H9 (cell line): ENCODE measurements at regions not wholly inside any gene's neighbourhood (a gene's known extent, or its start where the extent isn't known, plus 50 kb on each side); places are given as distances from the start of the nearest gene placed in this dataset.

Source experiments
- DNase-seq: peaks from one replicate; pipeline ENCODE4 v3.0.0-alpha.2; 2017
- H2AFZ ChIP-seq: one replicate; pipeline ENCODE4 v1.6.1; 2013; ENCODE audit warnings: mild to moderate bottlenecking, low read length, control low read depth, moderate library complexity
- H2AK5ac ChIP-seq: 2 replicates; pipeline ENCODE4 v1.6.1; 2013; ENCODE audit warnings: low read length, control low read depth, mixed read lengths; ENCODE audit not compliant: insufficient read length
- H2BK120ac ChIP-seq: one replicate; pipeline ENCODE4 v1.6.1; 2013; ENCODE audit warnings: low read depth, mild to moderate bottlenecking, low read length, control low read depth, inconsistent platforms; ENCODE audit not compliant: poor library complexity, severe bottlenecking
- H2BK12ac ChIP-seq: 2 replicates; pipeline ENCODE4 v1.6.1; 2013; ENCODE audit warnings: low read length, control low read depth, mixed read lengths, low read depth; ENCODE audit not compliant: insufficient read length
- H2BK15ac ChIP-seq: 2 replicates; pipeline ENCODE4 v1.6.1; 2013; ENCODE audit warnings: low read depth, low read length, control low read depth
- H2BK20ac ChIP-seq: one replicate; pipeline ENCODE4 v1.6.1; 2013; ENCODE audit warnings: low read depth, mild to moderate bottlenecking, low read length, control low read depth, inconsistent platforms; ENCODE audit not compliant: poor library complexity, severe bottlenecking
- H2BK5ac ChIP-seq: 2 replicates; pipeline ENCODE4 v1.6.1; 2013; ENCODE audit warnings: low read length, control low read depth, mixed read lengths; ENCODE audit not compliant: insufficient read length
- H3K14ac ChIP-seq: 2 replicates; pipeline ENCODE4 v1.6.1; 2013; ENCODE audit warnings: low read length, control low read depth; ENCODE audit not compliant: insufficient read depth
- H3K18ac ChIP-seq: 2 replicates; pipeline ENCODE4 v1.6.1; 2013; ENCODE audit warnings: low read depth, mild to moderate bottlenecking, mixed read lengths, low read length, control low read depth; ENCODE audit not compliant: insufficient read length
- H3K23ac ChIP-seq: 2 replicates; pipeline ENCODE4 v1.6.1; 2013; ENCODE audit warnings: low read length, control low read depth, mixed read lengths, low read depth; ENCODE audit not compliant: insufficient read length
- H3K23me2 ChIP-seq: 2 replicates; pipeline ENCODE4 v1.6.1; 2013; ENCODE audit warnings: low read depth, mild to moderate bottlenecking, mixed read lengths, low read length, control low read depth; ENCODE audit not compliant: insufficient read length, poor library complexity, severe bottlenecking
- H3K27ac ChIP-seq: 2 replicates; pipeline ENCODE4 v1.5.1; 2013; ENCODE audit warnings: low read length, control low read depth, mixed read lengths, low read depth; ENCODE audit not compliant: insufficient read length
- H3K27me3 ChIP-seq: 2 replicates; pipeline ENCODE4 v1.6.1; 2013; ENCODE audit warnings: low read length, control low read depth, inconsistent platforms; ENCODE audit not compliant: insufficient read depth
- H3K4ac ChIP-seq: 2 replicates; pipeline ENCODE4 v1.6.1; 2013; ENCODE audit warnings: low read depth, mild to moderate bottlenecking, control low read depth, inconsistent platforms, low read length, moderate library complexity
- H3K4me1 ChIP-seq: 2 replicates; pipeline ENCODE4 v1.6.1; 2013; ENCODE audit warnings: low read length, control low read depth, inconsistent platforms; ENCODE audit not compliant: insufficient read depth
- H3K4me2 ChIP-seq: 2 replicates; pipeline ENCODE4 v1.6.1; 2013; ENCODE audit warnings: low read length, control low read depth, mixed read lengths; ENCODE audit not compliant: insufficient read length, insufficient read depth
- H3K56ac ChIP-seq: 2 replicates; pipeline ENCODE4 v1.6.1; 2013; ENCODE audit warnings: low read depth, mild to moderate bottlenecking, mixed read lengths, low read length, control low read depth; ENCODE audit not compliant: insufficient read length
- H3K79me1 ChIP-seq: 2 replicates; pipeline ENCODE4 v1.6.1; 2013; ENCODE audit warnings: low read depth, mild to moderate bottlenecking, moderate library complexity, low read length, control low read depth, inconsistent platforms; ENCODE audit not compliant: insufficient read depth, poor library complexity, severe bottlenecking
- H3K79me2 ChIP-seq: 2 replicates; pipeline ENCODE4 v1.6.1; 2013; ENCODE audit warnings: low read length, control low read depth, inconsistent platforms; ENCODE audit not compliant: insufficient read depth
- H3K9ac ChIP-seq: 2 replicates; pipeline ENCODE4 v1.6.1; 2013; ENCODE audit warnings: low read length, control low read depth, mixed read lengths; ENCODE audit not compliant: insufficient read length; ENCODE audit errors: extremely low read depth
- H3K9me3 ChIP-seq: one replicate; pipeline ENCODE4 v1.6.1; 2013; ENCODE audit warnings: low read depth, low read length, inconsistent platforms; ENCODE audit not compliant: control insufficient read depth
- H3T11ph ChIP-seq: one replicate; pipeline ENCODE4 v1.6.1; 2013; ENCODE audit warnings: mild to moderate bottlenecking, low read length, control low read depth, inconsistent platforms
- H4K20me1 ChIP-seq: one replicate; pipeline ENCODE4 v1.6.1; 2013; ENCODE audit not compliant: control insufficient read depth, insufficient read length, insufficient read depth
- H4K5ac ChIP-seq: 2 replicates; pipeline ENCODE4 v1.6.1; 2013; ENCODE audit warnings: low read depth, mild to moderate bottlenecking, mixed read lengths, low read length, control low read depth; ENCODE audit not compliant: insufficient read length
- H4K8ac ChIP-seq: replicated peaks from 2 replicates; pipeline ENCODE4 v1.6.1; 2013; ENCODE audit warnings: low read length, control low read depth, mixed read lengths, low read depth; ENCODE audit not compliant: insufficient read length
- H4K91ac ChIP-seq: 2 replicates; pipeline ENCODE4 v1.6.1; 2013; ENCODE audit warnings: low read depth, mild to moderate bottlenecking, moderate library complexity, mixed read lengths, low read length, control low read depth; ENCODE audit not compliant: insufficient read length
- H3K27ac Mint-ChIP-seq, 3 experiments: 2 replicates in 2 of 3; 3 replicates in 1 of 3; pipeline ENCODE4 v1.8.0; 2020 to 2021; ENCODE audit warnings: mixed read lengths in 3 of 3, mild to moderate bottlenecking in 1 of 3, moderate library complexity in 1 of 3
- H3K27me3 Mint-ChIP-seq: 2 replicates; pipeline ENCODE4 v1.8.0; 2021; ENCODE audit warnings: low read depth, mild to moderate bottlenecking, moderate library complexity, mixed read lengths
- H3K36me3 Mint-ChIP-seq, 3 experiments: 2 replicates in 2 of 3; 3 replicates in 1 of 3; pipeline ENCODE4 v1.8.0; 2020 to 2021; ENCODE audit warnings: low read depth in 3 of 3, mixed read lengths in 3 of 3; ENCODE audit not compliant: insufficient read depth in 1 of 3
- H3K4me1 Mint-ChIP-seq, 2 experiments: 2 replicates each; pipeline ENCODE4 v1.8.0; 2020; ENCODE audit warnings: mixed read lengths in 2 of 2
- H3K4me3 Mint-ChIP-seq, 2 experiments: 2 replicates in 1 of 2; 3 replicates in 1 of 2; pipeline ENCODE4 v1.8.0; 2020 to 2021; ENCODE audit warnings: mild to moderate bottlenecking in 2 of 2, mixed read lengths in 2 of 2, moderate library complexity in 1 of 2
- H3K9me3 Mint-ChIP-seq, 2 experiments: 2 replicates in 1 of 2; 3 replicates in 1 of 2; pipeline ENCODE4 v1.8.0; 2020; ENCODE audit warnings: mild to moderate bottlenecking in 2 of 2, mixed read lengths in 2 of 2, moderate library complexity in 1 of 2
- CTCF ChIP-seq: fragments of 200-600 bp; sonication (generic); conservative IDR thresholded peaks from 3 replicates; pipeline ENCODE4 v1.8.0; 2021; ENCODE audit warnings: antibody characterized with exemption, mild to moderate bottlenecking
- WGBS: extraction: QIAGEN DNeasy Blood & Tissue Kit; methylation state at CpG from one replicate; pipeline ENCODE4 v1.1.7; 2013; ENCODE audit warnings: missing lambda C conversion rate, low lambda C conversion rate, mixed read lengths; ENCODE audit not compliant: insufficient read length; ENCODE audit errors: extremely low coverage; 5-methylcytosine and 5-hydroxymethylcytosine counted together

GRCh38 chr9:2263111-2263510 lies 248.0 kb downstream of the SMARCA2 start:
- no peak overlapping the region for H3T11ph ChIP-seq
- H3K9me3 Mint-ChIP-seq: peaks cover 11 to 15% of the 10 kb centered on the region in 2 experiments; a peak in 4 of 5 replicates
- no peak overlapping the region for H3K4me2 ChIP-seq
- no peak for TF ChIP-seq CTCF
- H3K79me2 ChIP-seq: no peaks in the 10 kb centered on the region
- no peak overlapping the region for H3K23ac ChIP-seq
- no peak for DNase-seq
- no peak overlapping the region for H3K4me3 Mint-ChIP-seq
- H2AK5ac ChIP-seq: no peak overlapping the region
- no peak overlapping the region for H2BK15ac ChIP-seq
- no peak overlapping the region for H4K91ac ChIP-seq
- H4K20me1 ChIP-seq: no peaks in the 10 kb centered on the region
- H2BK5ac ChIP-seq: no peak overlapping the region
- H3K56ac ChIP-seq: no peak overlapping the region
- H2BK120ac ChIP-seq: no peak overlapping the region
- H3K9me3 ChIP-seq: no peaks in the 10 kb centered on the region
- peaks cover 2 to 20% of the 10 kb centered on the region in 2 experiments; a peak in 3 of 4 replicates for H3K4me1 Mint-ChIP-seq
- no peaks in the 10 kb centered on the region for H3K23me2 ChIP-seq
- no peaks in the 10 kb centered on the region for H3K27me3 Mint-ChIP-seq
- no peak overlapping the region for H4K8ac ChIP-seq
- H2BK20ac ChIP-seq: no peak overlapping the region
- no peak overlapping the region for H3K27ac ChIP-seq
- no CpG with 5 or more reads among the region's 1 CpG for WGBS
- no peak overlapping the region for H4K5ac ChIP-seq
- no peak overlapping the region for H3K27ac Mint-ChIP-seq
- no peak overlapping the region for H2AFZ ChIP-seq
- no peaks in the 10 kb centered on the region for H3K4me1 ChIP-seq
- H3K14ac ChIP-seq: no peak overlapping the region
- no peak overlapping the region for H3K18ac ChIP-seq
- peaks cover 5 to 16% (median 8%) of the 10 kb centered on the region in 3 experiments for H3K36me3 Mint-ChIP-seq
- H3K79me1 ChIP-seq: no peaks in the 10 kb centered on the region
- no peaks in the 10 kb centered on the region for H3K27me3 ChIP-seq
- no peak overlapping the region for H3K9ac ChIP-seq
- no peak overlapping the region for H3K4ac ChIP-seq
- H2BK12ac ChIP-seq: no peak overlapping the region
